Fibroblast of mammary gland (primary cell): ENCODE measurements at regions not wholly inside any gene's neighbourhood (a gene's known extent, or its start where the extent isn't known, plus 50 kb on each side); places are given as distances from the start of the nearest gene placed in this dataset.
"Not testable (repeated sequence)": the region's sequence is repeated elsewhere in the genome, so short reads cannot be mapped to it uniquely, and the experiment has no call there.

ENCODE experiments used
- DNase-seq: peaks from one replicate; pipeline ENCODE4 v3.0.0-alpha.2; 2010; ENCODE audit warnings: low read depth
- H3K4me3 ChIP-seq: 2 replicates; pipeline ENCODE4 v1.5.1; 2011; ENCODE audit warnings: low read depth, mild to moderate bottlenecking, low read length, moderate library complexity; ENCODE audit not compliant: control insufficient read depth
- TF ChIP-seq, protein P1 (sequence below): conservative IDR thresholded peaks from 2 replicates; pipeline ENCODE4 v1.5.1; 2011; ENCODE audit warnings: low read depth, low read length, inconsistent platforms; ENCODE audit not compliant: control insufficient read depth, insufficient read depth

DNA sequence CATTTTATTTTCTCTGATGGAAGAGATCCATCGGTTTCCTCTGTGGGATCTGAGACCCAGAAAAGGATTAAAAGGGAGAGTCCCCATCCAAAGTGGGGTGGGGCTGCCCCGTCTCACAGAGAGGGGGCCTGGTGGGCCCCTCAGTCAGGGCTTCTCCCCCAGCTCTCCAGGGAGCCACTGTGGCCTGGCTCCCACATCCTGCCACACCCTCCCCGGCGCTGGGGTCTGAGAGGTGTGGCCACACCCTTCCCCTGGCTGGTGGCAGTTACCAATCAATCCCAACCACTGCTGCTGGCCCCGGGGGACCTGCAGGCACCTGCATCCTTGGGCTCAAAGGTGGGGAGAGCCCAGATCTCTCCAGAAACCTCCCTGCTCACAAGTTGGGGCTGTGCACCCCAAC, 161.8 kb upstream of the IQSEC1 start:
- TF ChIP-seq, protein P1, sequence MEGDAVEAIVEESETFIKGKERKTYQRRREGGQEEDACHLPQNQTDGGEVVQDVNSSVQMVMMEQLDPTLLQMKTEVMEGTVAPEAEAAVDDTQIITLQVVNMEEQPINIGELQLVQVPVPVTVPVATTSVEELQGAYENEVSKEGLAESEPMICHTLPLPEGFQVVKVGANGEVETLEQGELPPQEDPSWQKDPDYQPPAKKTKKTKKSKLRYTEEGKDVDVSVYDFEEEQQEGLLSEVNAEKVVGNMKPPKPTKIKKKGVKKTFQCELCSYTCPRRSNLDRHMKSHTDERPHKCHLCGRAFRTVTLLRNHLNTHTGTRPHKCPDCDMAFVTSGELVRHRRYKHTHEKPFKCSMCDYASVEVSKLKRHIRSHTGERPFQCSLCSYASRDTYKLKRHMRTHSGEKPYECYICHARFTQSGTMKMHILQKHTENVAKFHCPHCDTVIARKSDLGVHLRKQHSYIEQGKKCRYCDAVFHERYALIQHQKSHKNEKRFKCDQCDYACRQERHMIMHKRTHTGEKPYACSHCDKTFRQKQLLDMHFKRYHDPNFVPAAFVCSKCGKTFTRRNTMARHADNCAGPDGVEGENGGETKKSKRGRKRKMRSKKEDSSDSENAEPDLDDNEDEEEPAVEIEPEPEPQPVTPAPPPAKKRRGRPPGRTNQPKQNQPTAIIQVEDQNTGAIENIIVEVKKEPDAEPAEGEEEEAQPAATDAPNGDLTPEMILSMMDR, result no peak
- no peak overlapping the region for H3K4me3 ChIP-seq
- DNase-seq, result no peak

DNA sequence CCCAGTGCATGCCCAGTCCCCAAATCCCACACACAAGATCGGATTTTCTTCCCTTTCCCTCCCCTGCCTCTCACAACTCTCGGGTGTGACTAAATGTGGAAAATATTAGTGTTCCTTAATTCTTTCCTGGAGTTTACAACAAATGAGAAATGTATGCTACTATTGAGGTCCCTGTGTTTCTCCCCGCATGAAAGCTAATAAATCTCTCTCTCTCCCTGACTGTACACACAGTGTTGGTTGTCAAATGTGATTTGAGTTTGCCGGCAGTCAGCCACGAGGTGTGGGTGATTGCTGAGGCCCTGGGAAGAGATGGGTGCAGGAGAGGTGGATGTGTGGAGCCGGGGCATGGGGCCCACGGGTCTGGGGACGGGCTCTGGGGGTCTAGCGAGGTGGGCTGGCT, 161.4 kb upstream of the IQSEC1 start:
- H3K4me3 ChIP-seq, result no peak overlapping the region
- TF ChIP-seq, protein P1, result no peak
- DNase-seq, result no peak

DNA sequence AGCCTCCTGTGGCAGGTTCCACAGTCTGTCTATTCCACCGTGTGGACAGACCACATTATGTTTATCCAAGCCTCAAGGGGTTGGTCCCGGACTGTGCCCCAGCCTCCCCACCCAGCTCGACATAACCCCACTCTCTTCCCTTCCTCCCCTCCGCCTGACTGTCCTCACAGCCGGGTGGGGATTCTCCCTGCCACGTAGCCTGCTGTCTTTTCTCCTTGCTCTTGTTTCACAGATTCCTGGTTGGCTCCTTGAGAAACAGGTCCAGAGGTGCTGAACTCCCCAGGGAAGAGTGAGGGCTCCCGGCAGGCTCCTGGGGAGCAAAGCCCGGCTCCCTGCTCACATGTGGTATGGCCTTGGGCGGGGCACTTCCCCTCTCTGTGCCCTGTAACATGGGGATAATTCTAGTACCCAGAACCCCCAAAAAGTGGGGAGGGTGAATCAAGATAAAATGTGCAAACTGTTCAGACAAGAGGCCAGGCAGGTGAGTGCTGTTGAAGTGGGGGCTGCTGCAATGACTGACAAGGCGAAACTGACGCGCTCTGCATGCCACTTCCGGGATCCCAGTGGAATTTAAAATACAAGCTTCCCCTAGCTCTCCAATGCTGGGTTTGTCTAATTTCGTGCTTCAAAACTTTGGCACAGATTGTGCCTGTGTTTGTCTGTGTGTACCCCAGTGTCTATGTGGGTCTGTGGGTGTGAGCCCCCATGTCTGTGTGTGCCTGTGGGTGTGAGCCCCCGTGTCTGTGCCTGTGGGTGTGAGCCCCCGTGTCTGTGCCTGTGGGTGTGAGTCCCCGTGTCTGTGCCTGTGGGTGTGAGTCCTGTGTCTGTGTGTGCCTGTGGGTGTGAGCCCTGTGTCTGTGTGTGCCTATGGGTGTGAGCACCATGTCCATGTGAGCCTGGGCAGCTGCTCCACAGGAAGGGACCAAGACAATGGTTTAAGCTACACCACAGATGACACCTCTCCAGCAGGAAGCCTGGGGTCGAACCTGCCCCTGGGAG, 160.6 kb upstream of the IQSEC1 start:
- no peak overlapping the region for H3K4me3 ChIP-seq
- TF ChIP-seq, protein P1, result no peak
- DNase-seq, result no peak

DNA sequence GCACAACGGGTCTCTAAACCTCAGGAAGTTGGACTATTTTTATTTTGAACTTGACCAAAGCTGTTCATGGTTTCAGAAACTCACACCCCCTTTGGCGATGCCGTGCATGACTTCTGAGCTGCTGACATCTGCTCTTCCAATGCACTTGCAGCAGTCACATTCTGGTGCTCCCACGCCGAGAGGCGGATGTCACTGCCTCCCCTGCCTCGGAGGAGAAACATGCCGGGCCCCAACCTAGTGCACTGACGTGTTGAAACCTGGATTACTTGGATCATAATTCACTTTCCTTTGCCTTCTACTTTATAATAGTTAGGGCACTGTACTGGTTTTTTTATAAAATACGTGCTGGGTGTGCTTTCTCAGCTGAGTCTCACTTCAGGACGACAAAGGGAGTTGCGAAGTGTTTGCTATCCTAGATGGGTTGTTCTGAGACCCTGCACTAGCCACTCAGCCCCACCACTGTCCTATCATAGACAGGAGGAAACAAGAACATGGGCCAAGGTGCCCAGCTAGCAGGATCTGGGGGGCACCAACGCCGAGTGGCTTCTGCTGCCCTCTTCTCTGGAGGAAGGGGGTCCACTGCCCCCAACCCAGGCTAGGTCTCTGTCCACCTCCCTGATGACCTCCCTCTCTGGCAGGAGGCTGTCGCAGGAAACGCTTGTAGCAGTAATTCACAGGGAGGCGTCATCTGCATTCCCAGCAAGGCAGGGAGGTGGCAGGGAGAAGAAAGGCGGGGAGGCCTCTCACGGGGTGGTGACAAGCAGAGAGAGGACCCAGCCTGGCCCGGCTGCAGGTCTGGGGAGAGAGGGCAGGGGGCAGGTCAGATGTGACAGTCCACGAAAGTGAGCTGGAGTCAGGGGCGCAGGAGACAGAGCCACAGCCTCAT, 158.8 kb upstream of the IQSEC1 start:
- no peak for DNase-seq
- TF ChIP-seq, protein P1, result no peak
- H3K4me3 ChIP-seq, result no peak overlapping the region

DNA sequence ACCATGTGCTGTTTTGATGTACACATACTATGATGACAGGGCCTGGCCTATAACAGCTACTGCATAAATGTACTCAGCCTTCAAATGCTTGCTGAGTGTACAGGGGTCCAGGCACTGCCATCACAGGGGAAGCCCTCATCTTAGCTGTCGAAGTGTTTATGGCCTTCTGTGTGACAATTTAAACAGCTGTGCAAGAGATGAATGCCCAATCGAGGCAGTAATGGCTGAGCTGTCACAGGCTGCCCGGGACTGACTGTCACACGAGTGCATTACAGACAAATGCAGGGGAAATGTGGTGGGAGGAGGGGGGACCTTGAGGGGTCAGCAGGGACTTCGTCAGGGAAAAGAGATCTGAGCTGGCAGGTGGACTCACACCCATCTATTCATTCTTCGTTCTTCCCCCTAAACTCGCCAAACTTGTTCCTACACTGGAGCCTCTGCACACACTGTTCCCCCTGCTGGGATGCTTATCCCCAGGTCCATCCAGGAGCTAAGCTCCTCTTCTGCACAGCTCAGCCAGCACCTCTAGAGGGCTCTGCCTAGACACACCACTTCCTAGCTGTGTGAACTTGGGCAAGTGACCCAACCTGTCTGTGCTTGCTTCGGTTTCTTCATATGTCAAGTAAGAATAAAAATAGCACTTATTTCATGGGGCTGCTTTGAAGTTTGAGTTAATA, 156.2 kb upstream of the IQSEC1 start:
- no peak overlapping the region for H3K4me3 ChIP-seq
- TF ChIP-seq, protein P1, result peak; percentile 30
- DNase-seq, result peak; percentile 15

DNA sequence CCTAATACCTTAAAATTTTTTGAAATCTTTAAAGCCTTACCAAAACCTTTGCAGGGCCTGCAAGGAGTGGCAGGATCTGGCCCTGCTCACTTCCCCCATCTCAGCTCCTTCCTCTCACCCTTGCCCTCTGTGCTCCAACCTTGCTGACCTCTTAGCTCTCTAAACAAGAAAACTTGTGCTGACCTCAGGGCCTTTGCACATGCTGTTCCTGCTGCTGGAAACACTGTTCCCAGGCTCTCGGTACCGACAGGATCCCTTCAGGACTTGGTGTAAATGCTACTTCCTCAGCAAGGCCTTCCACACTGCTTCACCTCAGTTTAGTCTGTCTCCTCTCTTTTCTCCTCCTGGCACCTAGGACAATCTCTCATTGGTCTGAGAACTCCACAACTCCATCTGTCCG, 155.4 kb upstream of the IQSEC1 start:
- no peak for DNase-seq
- no peak overlapping the region for H3K4me3 ChIP-seq
- TF ChIP-seq, protein P1, result no peak

DNA sequence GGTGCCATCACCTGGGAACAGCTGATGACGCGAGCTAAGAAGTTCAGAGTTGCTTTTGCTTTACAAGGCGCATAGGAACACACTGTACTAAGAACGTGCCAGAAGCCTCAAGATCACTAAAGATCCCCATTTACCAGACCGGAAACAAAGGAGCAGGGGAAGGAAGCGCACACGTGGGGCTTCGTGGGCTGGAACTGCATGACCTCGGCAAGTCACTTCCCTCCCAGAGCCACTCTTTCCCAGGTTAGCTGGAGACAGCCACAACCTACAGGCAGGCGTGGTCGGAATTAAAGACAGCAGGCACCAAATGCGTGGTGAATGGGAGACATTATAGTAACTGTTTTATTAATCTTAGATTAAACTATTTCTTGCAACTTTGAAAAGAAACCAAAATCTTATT, 154.9 kb upstream of the IQSEC1 start:
- DNase-seq, H3K4me3 ChIP-seq: not testable (repeated sequence)
